ENCODE measurements at regions not wholly inside any gene's neighbourhood (a gene's known extent, or its start where the extent isn't known, plus 50 kb on each side); places are given as distances from the start of the nearest gene placed in this dataset.

DNA sequence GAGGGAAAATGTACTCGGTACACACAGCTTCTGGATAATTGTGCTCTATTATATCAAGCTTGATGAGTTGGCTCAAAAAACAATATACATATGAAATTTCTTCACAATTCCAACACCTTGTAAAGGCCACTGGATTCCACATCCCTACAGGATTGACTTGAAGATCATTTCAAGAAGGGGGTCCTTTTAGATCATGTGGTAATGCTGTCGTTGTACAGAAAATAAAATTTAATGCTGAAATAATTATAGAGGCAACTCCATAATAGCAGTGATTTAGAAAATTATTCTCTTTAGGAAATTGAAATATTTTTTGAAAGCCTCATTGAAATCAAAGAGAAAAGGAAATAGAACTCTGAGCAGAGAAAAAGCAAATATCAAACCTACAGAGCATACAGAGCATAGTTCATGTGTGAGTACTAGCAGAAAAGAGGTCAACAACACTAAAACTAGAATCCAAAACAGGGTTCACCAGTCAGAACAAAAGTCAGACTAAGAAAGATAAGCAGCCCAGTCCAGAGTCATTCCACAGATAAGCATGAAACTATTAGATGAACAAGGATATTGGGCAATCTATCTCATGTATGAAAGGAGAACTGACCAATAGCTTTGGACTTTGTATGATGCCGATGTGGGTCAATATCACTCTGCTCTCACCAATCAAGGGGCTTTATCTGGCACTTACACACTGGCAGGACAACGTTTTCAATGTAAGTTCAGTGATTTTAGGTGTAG lies 79.5 kb upstream of the PALMD start (continued):
- no peak for TF ChIP-seq HINFP (CRISPR knock-in tag; IDR thresholded peaks at IDR 0.05; ENCODE audit: low read depth)
- peak; percentile 38; the same call in 1 of the 2 replicates for TF ChIP-seq DMAP1 (CRISPR knock-in tag; IDR thresholded peaks at IDR 0.05)
- no peak for TF ChIP-seq ATAD3A (CRISPR knock-in tag; IDR thresholded peaks at IDR 0.05)
- TF ChIP-seq BCL6 (CRISPR knock-in tag; IDR thresholded peaks at IDR 0.05), result peak; percentile 93
- no peak for TF ChIP-seq SRSF1 (optimal IDR thresholded peaks at IDR 0.05; ENCODE audit: low read depth, low read length)
- TF ChIP-seq, protein P1, sequence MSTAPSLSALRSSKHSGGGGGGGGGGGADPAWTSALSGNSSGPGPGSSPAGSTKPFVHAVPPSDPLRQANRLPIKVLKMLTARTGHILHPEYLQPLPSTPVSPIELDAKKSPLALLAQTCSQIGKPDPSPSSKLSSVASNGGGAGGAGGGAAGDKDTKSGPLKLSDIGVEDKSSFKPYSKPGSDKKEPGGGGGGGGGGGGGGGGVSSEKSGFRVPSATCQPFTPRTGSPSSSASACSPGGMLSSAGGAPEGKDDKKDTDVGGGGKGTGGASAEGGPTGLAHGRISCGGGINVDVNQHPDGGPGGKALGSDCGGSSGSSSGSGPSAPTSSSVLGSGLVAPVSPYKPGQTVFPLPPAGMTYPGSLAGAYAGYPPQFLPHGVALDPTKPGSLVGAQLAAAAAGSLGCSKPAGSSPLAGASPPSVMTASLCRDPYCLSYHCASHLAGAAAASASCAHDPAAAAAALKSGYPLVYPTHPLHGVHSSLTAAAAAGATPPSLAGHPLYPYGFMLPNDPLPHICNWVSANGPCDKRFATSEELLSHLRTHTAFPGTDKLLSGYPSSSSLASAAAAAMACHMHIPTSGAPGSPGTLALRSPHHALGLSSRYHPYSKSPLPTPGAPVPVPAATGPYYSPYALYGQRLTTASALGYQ (CRISPR knock-in tag; IDR thresholded peaks at IDR 0.05), result peak; percentile 75
- TF ChIP-seq, protein P2, sequence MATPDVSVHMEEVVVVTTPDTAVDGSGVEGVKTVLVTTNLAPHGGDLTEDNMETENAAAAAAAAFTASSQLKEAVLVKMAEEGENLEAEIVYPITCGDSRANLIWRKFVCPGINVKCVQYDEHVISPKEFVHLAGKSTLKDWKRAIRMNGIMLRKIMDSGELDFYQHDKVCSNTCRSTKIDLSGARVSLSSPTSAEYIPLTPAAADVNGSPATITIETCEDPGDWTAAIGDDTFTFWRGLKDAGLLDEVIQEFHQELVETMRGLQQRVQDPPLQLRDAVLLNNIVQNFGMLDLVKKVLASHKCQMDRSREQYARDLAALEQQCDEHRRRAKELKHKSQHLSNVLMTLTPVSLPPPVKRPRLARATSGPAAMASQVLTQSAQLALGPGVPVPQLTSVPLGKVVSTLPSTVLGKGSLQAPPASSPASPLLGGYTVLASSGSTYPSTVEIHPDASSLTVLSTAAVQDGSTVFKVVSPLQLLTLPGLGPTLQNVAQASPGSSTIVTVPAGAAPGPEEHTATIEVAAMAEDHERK (CRISPR knock-in tag; IDR thresholded peaks at IDR 0.05; ENCODE audit: low read depth), result no peak
- TF ChIP-seq DR1 (CRISPR knock-in tag; IDR thresholded peaks at IDR 0.05), result no peak
- TF ChIP-seq ZBTB39 (CRISPR knock-in tag; IDR thresholded peaks at IDR 0.05), result peak; percentile 92
- no peak for TF ChIP-seq JDP2 (CRISPR knock-in tag; IDR thresholded peaks at IDR 0.05; ENCODE audit: borderline replicate concordance)
- TF ChIP-seq ZFP36 (IDR thresholded peaks at IDR 0.05; ENCODE audit: borderline replicate concordance, low read depth, low read length, partially characterized antibody), result no peak
- no peak for TF ChIP-seq PLRG1 (conservative IDR thresholded peaks at IDR 0.05)
- no peak for TF ChIP-seq ZFP90 (CRISPR knock-in tag; IDR thresholded peaks at IDR 0.05; ENCODE audit: borderline replicate concordance)
- no peak for TF ChIP-seq MXI1 (IDR thresholded peaks at IDR 0.05; ENCODE audit: borderline replicate concordance, low read depth, low read length)
- TF ChIP-seq, protein P3, sequence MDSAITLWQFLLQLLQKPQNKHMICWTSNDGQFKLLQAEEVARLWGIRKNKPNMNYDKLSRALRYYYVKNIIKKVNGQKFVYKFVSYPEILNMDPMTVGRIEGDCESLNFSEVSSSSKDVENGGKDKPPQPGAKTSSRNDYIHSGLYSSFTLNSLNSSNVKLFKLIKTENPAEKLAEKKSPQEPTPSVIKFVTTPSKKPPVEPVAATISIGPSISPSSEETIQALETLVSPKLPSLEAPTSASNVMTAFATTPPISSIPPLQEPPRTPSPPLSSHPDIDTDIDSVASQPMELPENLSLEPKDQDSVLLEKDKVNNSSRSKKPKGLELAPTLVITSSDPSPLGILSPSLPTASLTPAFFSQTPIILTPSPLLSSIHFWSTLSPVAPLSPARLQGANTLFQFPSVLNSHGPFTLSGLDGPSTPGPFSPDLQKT (CRISPR knock-in tag; IDR thresholded peaks at IDR 0.05; ENCODE audit: borderline replicate concordance), result no peak
- TF ChIP-seq ZNF629 (CRISPR knock-in tag; conservative IDR thresholded peaks at IDR 0.05), result no peak
- TF ChIP-seq CREBL2 (CRISPR knock-in tag; IDR thresholded peaks at IDR 0.05; ENCODE audit: borderline replicate concordance), result no peak
- TF ChIP-seq, protein P4, sequence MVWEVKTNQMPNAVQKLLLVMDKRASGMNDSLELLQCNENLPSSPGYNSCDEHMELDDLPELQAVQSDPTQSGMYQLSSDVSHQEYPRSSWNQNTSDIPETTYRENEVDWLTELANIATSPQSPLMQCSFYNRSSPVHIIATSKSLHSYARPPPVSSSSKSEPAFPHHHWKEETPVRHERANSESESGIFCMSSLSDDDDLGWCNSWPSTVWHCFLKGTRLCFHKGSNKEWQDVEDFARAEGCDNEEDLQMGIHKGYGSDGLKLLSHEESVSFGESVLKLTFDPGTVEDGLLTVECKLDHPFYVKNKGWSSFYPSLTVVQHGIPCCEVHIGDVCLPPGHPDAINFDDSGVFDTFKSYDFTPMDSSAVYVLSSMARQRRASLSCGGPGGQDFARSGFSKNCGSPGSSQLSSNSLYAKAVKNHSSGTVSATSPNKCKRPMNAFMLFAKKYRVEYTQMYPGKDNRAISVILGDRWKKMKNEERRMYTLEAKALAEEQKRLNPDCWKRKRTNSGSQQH (CRISPR knock-in tag; IDR thresholded peaks at IDR 0.05; ENCODE audit: low read depth), result no peak
- TF ChIP-seq TCF7 (IDR thresholded peaks at IDR 0.05; ENCODE audit: low read depth), result peak; percentile 75
- no peak for TF ChIP-seq NKX3-1 (CRISPR knock-in tag; IDR thresholded peaks at IDR 0.05)
